ENCODE measurements at regions not wholly inside any gene's neighbourhood (a gene's known extent, or its start where the extent isn't known, plus 50 kb on each side); places are given as distances from the start of the nearest gene placed in this dataset.
A peak's percentile ranks its signal among the peaks of the same experiment; 100 is the strongest.
"Not testable (repeated sequence)": the region's sequence is repeated elsewhere in the genome, so short reads cannot be mapped to it uniquely, and the experiment has no call there.

- no peak for DNase-seq (ENCODE audit: low read depth in 2 of 2)
Measured at GRCh38 chr12:89064151-89064550, 288.1 kb downstream of the DUSP6 start.

- DNase-seq (ENCODE audit: low read depth in 2 of 2), result no peak
Measured at GRCh38 chr12:89062996-89063395, 289.3 kb downstream of the DUSP6 start.

- no peak for DNase-seq (ENCODE audit: low read depth in 2 of 2)
Measured at GRCh38 chr12:89059721-89060541, 292.4 kb downstream of the DUSP6 start.

- no peak for DNase-seq (ENCODE audit: low read depth in 2 of 2)
Measured at GRCh38 chr12:89059056-89059455, 293.2 kb downstream of the DUSP6 start.

GRCh38 chr12:89058402-89058801, 293.9 kb downstream of the DUSP6 start:
- DNase-seq (ENCODE audit: low read depth in 2 of 2), result no peak

GRCh38 chr12:89053817-89054216, 298.5 kb downstream of the DUSP6 start:
- not testable (repeated sequence) for DNase-seq (ENCODE audit: low read depth in 2 of 2)

GRCh38 chr12:89051065-89051677, 301.1 kb downstream of the DUSP6 start:
- DNase-seq (ENCODE audit: low read depth in 2 of 2), result no peak

GRCh38 chr12:89047856-89048418, 304.4 kb downstream of the DUSP6 start:
- DNase-seq (ENCODE audit: low read depth in 2 of 2), result no peak

- DNase-seq (ENCODE audit: low read depth in 2 of 2), result no peak
Measured at GRCh38 chr12:89041078-89041477, 311.2 kb downstream of the DUSP6 start.

- DNase-seq (ENCODE audit: low read depth in 2 of 2), result peak; percentile 73 to 75
Measured at GRCh38 chr12:89040146-89040964, 311.9 kb downstream of the DUSP6 start.

- peak in 1 of 2 donors; percentile 30 for DNase-seq (ENCODE audit: low read depth in 2 of 2)
Measured at GRCh38 chr12:89038831-89039512, 313.3 kb downstream of the DUSP6 start.

- DNase-seq (ENCODE audit: low read depth in 2 of 2), result no peak
Measured at GRCh38 chr12:89033062-89033461, 319.2 kb downstream of the DUSP6 start.

GRCh38 chr12:89029961-89030360, 322.3 kb downstream of the DUSP6 start:
- DNase-seq (ENCODE audit: low read depth in 2 of 2), result no peak

- no peak for DNase-seq (ENCODE audit: low read depth in 2 of 2)
Measured at GRCh38 chr12:89024580-89024979, 327.7 kb downstream of the DUSP6 start.

- DNase-seq (ENCODE audit: low read depth in 2 of 2), result no peak
Measured at GRCh38 chr12:89023936-89024335, 328.4 kb downstream of the DUSP6 start.

GRCh38 chr12:89020689-89021088, 331.6 kb downstream of the DUSP6 start:
- DNase-seq (ENCODE audit: low read depth in 2 of 2), result no peak

- no peak for DNase-seq (ENCODE audit: low read depth in 2 of 2)
Measured at GRCh38 chr12:89020121-89020480, 332.2 kb downstream of the DUSP6 start.

- peak; percentile 34 to 49 for DNase-seq (ENCODE audit: low read depth in 2 of 2)
Measured at GRCh38 chr12:89019439-89020120, 332.7 kb downstream of the DUSP6 start.

GRCh38 chr12:89016970-89017778, 335.1 kb downstream of the DUSP6 start:
- no peak for DNase-seq (ENCODE audit: low read depth in 2 of 2)

GRCh38 chr12:89015419-89015818, 336.9 kb downstream of the DUSP6 start:
- DNase-seq (ENCODE audit: low read depth in 2 of 2), result no peak
